Renal cortex interstitium (tissue), 11 donors: ENCODE measurements at regions not wholly inside any gene's neighbourhood (a gene's known extent, or its start where the extent isn't known, plus 50 kb on each side); places are given as distances from the start of the nearest gene placed in this dataset.

ENCODE experiments used
- DNase-seq, 11 donors: peaks; one replicate each; pipeline ENCODE4 v3.0.0-alpha.2; 2013; ENCODE audit warnings: low read depth in 9 of 11, low spot score in 4 of 11; ENCODE audit errors: extremely low read depth in 1 of 11

GRCh38 chr7:41837916-41838315 lies 135.0 kb upstream of the INHBA start:
- no peak for DNase-seq

- no peak for DNase-seq
Measured at GRCh38 chr7:41835976-41836530, 133.2 kb upstream of the INHBA start.

- no peak for DNase-seq
Measured at GRCh38 chr7:41834805-41835694, 132.2 kb upstream of the INHBA start.

GRCh38 chr7:41832941-41833340 lies 130.1 kb upstream of the INHBA start:
- no peak for DNase-seq

GRCh38 chr7:41830271-41830670 lies 127.4 kb upstream of the INHBA start:
- no peak for DNase-seq

- no peak for DNase-seq
Measured at GRCh38 chr7:41828911-41829310, 126.0 kb upstream of the INHBA start.

- DNase-seq = no peak
Measured at GRCh38 chr7:41826641-41827040, 123.8 kb upstream of the INHBA start.

- no peak for DNase-seq
Measured at GRCh38 chr7:41825927-41826480, 123.1 kb upstream of the INHBA start.

GRCh38 chr7:41824284-41824683 lies 121.4 kb upstream of the INHBA start:
- DNase-seq = no peak

GRCh38 chr7:41822259-41822817 lies 119.4 kb upstream of the INHBA start:
- DNase-seq = no peak

- DNase-seq = no peak
Measured at GRCh38 chr7:41821521-41822213, 118.8 kb upstream of the INHBA start.

GRCh38 chr7:41820111-41820671 lies 117.3 kb upstream of the INHBA start:
- no peak for DNase-seq

GRCh38 chr7:41819645-41820044 lies 116.8 kb upstream of the INHBA start:
- no peak for DNase-seq

GRCh38 chr7:41818765-41819398 lies 116.0 kb upstream of the INHBA start:
- DNase-seq = no peak

GRCh38 chr7:41817386-41817785 lies 114.5 kb upstream of the INHBA start:
- no peak for DNase-seq

GRCh38 chr7:41816111-41816510 lies 113.2 kb upstream of the INHBA start:
- DNase-seq = no peak

- no peak for DNase-seq
Measured at GRCh38 chr7:41814888-41815287, 112.0 kb upstream of the INHBA start.

- DNase-seq = no peak
Measured at GRCh38 chr7:41813286-41813685, 110.4 kb upstream of the INHBA start.

- DNase-seq = no peak
Measured at GRCh38 chr7:41811941-41812340, 109.1 kb upstream of the INHBA start.
